Activated CD8-positive, alpha-beta memory T cell treated with anti-CD3 and anti-CD28 coated beads, Interleukin-2, amount 10 ng/mL, durations not matched to agents 7 days and 5 days (primary cell): ENCODE measurements at regions not wholly inside any gene's neighbourhood (a gene's known extent, or its start where the extent isn't known, plus 50 kb on each side); places are given as distances from the start of the nearest gene placed in this dataset.

Experiments used
- ATAC-seq: fragments of 150-1000 bp; cut with Tn5 transposase; one replicate; pipeline ENCODE4 v1.10.0; 2021; ENCODE audit warnings: moderate library complexity
- CTCF ChIA-PET: fragments of 350-600 bp; sonication (Branson Sonifier 250); formaldehyde crosslinking; loops from one replicate; lab custom pipeline; 2021; ENCODE audit warnings: antibody characterized with exemption; lab: Charles Lee
- DNase-seq: peaks from one replicate; pipeline ENCODE4 v3.0.0-alpha.2; 2020
- H3K27ac Mint-ChIP-seq: one replicate; pipeline ENCODE4 v1.8.0; 2021; ENCODE audit warnings: mild to moderate bottlenecking, mixed read lengths
- H3K27me3 Mint-ChIP-seq: one replicate; pipeline ENCODE4 v1.8.0; 2021; ENCODE audit warnings: mixed read lengths
- H3K36me3 Mint-ChIP-seq: one replicate; pipeline ENCODE4 v1.8.0; 2021; ENCODE audit warnings: mild to moderate bottlenecking, mixed read lengths
- H3K4me1 Mint-ChIP-seq: one replicate; pipeline ENCODE4 v1.8.0; 2021; ENCODE audit warnings: mixed read lengths
- H3K4me3 Mint-ChIP-seq: one replicate; pipeline ENCODE4 v1.8.0; 2021; ENCODE audit warnings: mild to moderate bottlenecking, moderate library complexity, mixed read lengths
- H3K9me3 Mint-ChIP-seq: one replicate; pipeline ENCODE4 v1.8.0; 2022; ENCODE audit warnings: low read depth, mixed read lengths

DNA sequence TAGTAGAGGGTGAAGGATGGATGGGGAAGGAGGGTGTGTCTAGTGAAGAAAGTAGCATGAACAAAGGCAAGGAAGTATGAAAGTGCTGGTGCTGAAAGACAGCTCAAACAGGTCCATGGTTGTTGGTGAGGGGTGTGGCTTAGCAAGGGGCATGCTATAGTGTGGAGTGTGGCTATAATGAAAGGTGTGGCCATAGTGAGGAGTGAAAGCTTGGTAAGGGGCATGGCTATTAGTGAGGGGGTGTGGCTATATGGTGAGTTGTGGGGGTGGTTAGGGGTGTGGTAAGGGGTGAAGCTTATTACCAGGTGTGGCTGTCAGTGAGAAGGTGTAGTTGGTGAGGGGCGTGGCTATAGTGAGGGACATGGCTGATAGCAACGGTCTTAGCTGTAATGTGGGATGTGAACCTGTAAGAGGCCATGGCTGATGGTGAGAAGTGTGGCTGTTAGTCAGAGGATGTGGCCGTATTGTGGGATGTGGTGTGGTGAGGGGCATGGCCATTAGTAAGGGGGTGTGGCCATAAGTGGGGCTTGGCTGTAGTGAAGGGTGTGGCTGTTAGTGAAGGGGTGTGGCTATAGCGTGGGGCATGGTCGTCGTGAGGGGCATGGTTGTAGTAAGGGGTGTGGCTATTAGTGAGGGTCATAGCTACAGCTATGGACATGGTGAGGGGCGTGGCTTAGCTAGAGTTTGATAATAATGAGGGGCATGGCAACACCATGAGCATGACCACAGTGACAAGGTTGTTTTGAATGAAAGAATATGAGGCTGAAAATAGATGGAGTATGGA, 549.6 kb downstream of the FBXO15 start:
- Mint-ChIP-seq H3K4me1 (peaks cover 2% of the 10 kb centered on the region), H3K27me3 (no peaks in the 10 kb centered on the region), H3K4me3 (no peak overlapping the region), H3K36me3 (no peaks in the 10 kb centered on the region), H3K27ac (no peak overlapping the region), H3K9me3 (peaks cover 7% of the 10 kb centered on the region)
- DNase-seq (no peak), ATAC-seq (no peak)
- CTCF ChIA-PET = no interaction called here

DNA sequence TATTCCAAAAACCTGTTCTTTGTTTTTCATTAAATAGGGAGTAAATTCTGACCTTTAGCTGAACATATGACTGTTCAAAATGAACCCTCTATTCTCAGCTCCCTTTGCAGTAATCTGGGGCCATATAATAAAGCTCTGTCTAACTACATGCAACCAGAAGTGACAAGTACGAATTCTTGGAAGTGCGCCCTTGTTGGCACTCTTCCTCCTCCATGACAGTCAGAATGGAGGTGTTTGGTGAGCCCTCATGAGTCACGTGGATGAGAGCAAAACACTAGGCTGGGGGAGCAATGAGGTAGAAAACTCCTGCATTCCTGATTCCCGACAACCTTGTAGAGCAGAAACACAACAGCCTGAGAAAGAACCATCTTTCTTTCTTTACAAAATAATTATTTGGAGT, 552.9 kb downstream of the FBXO15 start:
- no peak for ATAC-seq
- H3K4me3 Mint-ChIP-seq = no peak overlapping the region
- no peak for DNase-seq

DNA sequence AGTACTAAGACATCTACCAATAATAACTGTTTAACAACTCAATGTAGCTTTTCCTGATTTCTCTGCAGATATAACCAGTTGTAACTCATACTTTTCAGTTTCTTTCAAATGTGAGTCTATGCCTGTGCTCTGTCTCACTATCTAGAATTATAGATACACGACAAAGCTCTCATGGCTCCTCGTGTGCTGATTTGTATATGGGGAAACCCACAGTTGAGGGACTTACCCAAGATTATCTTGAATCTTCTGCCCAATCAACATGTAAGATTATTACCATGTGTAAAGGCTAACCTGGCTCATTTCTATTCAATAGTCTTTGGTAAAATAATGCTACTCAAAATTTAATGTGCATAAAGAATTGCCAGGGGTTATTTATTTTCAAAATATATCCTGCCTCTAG, 554.4 kb downstream of the FBXO15 start:
- CTCF ChIA-PET = no interaction called here
- Mint-ChIP-seq H3K36me3 (no peaks in the 10 kb centered on the region), H3K9me3 (peaks cover 4% of the 10 kb centered on the region), H3K4me1 (peaks cover 1% of the 10 kb centered on the region), H3K27ac (no peak overlapping the region), H3K27me3 (no peaks in the 10 kb centered on the region), H3K4me3 (no peak overlapping the region)
- ATAC-seq (no peak), DNase-seq (no peak)

More for the DNA sequence above, 552.9 kb downstream of the FBXO15 start:
- Mint-ChIP-seq H3K27ac (no peak overlapping the region), H3K9me3 (peaks cover 7% of the 10 kb centered on the region), H3K36me3 (no peaks in the 10 kb centered on the region), H3K27me3 (no peaks in the 10 kb centered on the region), H3K4me1 (peaks cover 2% of the 10 kb centered on the region)
- CTCF ChIA-PET = no interaction called here

DNA sequence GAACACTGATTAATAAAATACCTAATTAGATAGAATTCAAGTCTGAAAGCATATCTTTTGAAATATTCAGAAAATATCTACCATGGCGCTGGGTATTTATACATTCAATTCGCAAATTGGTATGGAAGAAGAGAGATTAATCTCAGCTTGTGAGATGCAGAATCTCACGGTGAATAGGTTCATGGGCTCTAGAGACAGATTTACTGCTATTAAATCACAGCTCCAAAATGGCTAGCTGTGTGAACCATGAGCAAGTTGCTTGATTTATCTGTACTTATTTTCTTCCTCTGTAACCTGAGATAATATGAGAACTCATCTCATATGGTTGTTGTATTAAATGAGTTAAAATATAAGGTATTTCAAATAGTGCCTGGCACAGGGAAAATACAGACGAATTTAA, 556.7 kb downstream of the FBXO15 start:
- no peaks in the 10 kb centered on the region for H3K36me3 Mint-ChIP-seq
- no peak for DNase-seq
- peaks cover 4% of the 10 kb centered on the region for H3K9me3 Mint-ChIP-seq
- no peaks in the 10 kb centered on the region for H3K27me3 Mint-ChIP-seq
- CTCF ChIA-PET = no interaction called here
- ATAC-seq = no peak
- H3K4me1 Mint-ChIP-seq = no peaks in the 10 kb centered on the region
- H3K27ac Mint-ChIP-seq = no peak overlapping the region
- H3K4me3 Mint-ChIP-seq = no peak overlapping the region

DNA sequence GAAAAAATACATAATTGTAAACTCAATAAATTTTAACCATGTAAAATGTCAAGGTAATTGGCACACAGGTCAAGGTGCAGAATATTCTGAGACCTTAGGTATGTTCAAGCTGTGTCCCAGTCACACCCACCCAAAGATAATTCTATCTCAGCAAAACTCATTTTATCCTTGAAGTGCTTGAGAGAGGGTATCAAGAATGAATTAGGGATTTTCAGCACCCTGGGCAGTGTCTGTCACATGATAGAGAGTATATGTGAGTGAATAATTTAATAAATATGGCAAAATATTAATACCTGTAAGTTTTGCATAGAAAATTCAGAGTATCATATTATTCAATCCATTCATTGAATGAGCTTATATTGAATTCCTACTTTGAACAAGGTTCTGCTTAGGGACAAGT, 567.9 kb downstream of the FBXO15 start:
- H3K27ac Mint-ChIP-seq = no peak overlapping the region
- H3K27me3 Mint-ChIP-seq = no peaks in the 10 kb centered on the region
- DNase-seq (no peak), ATAC-seq (no peak)
- H3K36me3 Mint-ChIP-seq = no peaks in the 10 kb centered on the region
- no peaks in the 10 kb centered on the region for H3K9me3 Mint-ChIP-seq
- H3K4me3 Mint-ChIP-seq = no peak overlapping the region
- H3K4me1 Mint-ChIP-seq = no peaks in the 10 kb centered on the region
- CTCF ChIA-PET = no interaction called here

DNA sequence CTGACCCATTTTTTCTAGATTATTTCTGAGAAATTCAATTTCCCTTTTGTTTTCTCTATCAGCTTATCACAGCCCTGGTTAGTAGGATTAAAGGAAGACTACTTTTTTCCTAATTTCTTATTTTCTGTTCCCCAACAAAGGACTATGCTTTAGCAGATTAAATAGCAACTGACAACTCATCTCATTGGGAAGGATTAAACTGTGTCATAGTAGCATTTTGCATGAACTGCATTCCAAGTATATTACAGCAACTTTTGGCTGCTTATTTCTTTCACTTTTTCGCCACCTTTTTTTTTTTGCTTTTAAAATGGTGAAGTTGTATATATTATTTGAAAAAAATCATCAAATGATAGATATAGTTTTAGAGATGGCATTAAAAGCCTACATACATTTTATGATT, 570.3 kb downstream of the FBXO15 start:
- CTCF ChIA-PET = no interaction called here
- no peaks in the 10 kb centered on the region for H3K27me3 Mint-ChIP-seq

DNA sequence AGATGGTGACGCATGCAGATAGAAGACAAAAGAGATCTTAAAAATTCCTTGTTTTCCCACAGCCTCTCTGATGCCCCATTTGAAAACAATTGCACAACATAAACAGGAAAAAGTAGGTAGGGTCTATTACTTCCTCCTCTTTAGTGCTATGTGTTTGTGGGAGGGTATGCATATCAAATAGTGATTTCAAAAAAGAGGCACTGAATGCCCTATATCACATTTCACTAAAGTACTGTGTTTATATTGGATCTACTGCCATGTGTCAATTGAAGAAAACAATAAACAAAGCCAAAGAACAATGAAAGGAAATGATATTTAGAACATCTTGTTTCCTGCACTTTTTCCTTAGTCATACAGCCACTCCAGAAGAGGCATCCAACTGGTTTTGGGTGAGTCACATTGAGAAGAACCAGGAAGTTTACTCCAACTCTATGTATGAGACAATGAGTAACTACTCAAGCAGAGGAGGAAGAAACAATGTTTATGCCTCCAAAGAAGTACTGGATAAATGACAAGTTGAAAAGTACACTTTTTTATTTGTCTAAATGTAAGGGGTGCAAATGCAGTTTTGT, 583.6 kb downstream of the FBXO15 start:
- Mint-ChIP-seq H3K36me3 (no peaks in the 10 kb centered on the region), H3K4me3 (no peak overlapping the region)
- no peak for ATAC-seq

More for the DNA sequence above, 570.3 kb downstream of the FBXO15 start:
- Mint-ChIP-seq H3K36me3 (no peaks in the 10 kb centered on the region), H3K4me1 (no peaks in the 10 kb centered on the region), H3K27ac (no peak overlapping the region), H3K4me3 (no peak overlapping the region), H3K9me3 (no peaks in the 10 kb centered on the region)
- DNase-seq (no peak), ATAC-seq (no peak)

DNA sequence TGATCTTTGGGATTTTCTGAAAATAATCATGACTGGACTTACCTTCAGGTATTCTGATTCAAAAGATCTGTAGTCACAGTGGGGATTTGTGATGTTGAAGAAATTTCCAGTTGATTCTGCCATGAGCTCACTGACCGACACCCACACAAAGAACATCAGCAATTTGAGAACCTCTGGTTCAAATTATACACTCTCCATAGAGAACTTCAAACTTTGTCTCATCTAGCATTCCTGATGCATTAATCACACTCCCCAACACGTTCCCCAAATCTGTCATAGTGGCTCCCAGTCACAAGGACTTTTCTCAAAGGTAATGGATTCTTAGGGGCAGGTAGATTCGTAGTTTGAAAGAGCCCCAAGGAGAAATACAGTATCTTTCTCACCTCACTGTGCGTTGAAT, 584.3 kb downstream of the FBXO15 start:
- H3K27me3 Mint-ChIP-seq = no peaks in the 10 kb centered on the region
- H3K4me1 Mint-ChIP-seq = no peaks in the 10 kb centered on the region
- peaks cover 7% of the 10 kb centered on the region for H3K9me3 Mint-ChIP-seq
- no peak for DNase-seq
- no peak overlapping the region for H3K27ac Mint-ChIP-seq
- CTCF ChIA-PET = no interaction called here
- H3K4me3 Mint-ChIP-seq = no peak overlapping the region
- ATAC-seq = no peak
- no peaks in the 10 kb centered on the region for H3K36me3 Mint-ChIP-seq

More for the DNA sequence above, 583.6 kb downstream of the FBXO15 start:
- CTCF ChIA-PET = no interaction called here
- H3K27ac Mint-ChIP-seq = no peak overlapping the region
- H3K9me3 Mint-ChIP-seq = peaks cover 7% of the 10 kb centered on the region
- DNase-seq = no peak
- no peaks in the 10 kb centered on the region for H3K4me1 Mint-ChIP-seq
- no peaks in the 10 kb centered on the region for H3K27me3 Mint-ChIP-seq

DNA sequence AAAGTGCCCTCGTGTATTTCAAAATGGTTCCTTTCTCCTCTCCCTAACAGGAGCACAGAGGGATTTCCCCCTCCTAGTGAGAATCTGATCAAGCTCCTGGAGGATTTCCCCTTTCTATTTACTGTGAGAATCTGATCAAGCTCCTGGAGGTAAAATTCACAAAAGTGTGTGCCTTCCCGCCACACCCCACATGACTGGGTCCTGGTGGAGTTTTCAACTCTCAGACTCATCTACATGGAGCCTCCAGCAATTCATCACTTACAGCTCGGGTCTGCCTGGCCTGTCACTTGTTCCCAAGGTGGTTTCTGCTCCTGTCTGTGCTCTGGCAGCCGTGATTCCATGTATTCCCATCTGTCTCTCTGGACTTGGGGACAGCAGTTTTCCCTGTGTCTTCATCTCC, 590.7 kb downstream of the FBXO15 start:
- H3K36me3 Mint-ChIP-seq = no peaks in the 10 kb centered on the region
- H3K27me3 Mint-ChIP-seq = no peaks in the 10 kb centered on the region
- ATAC-seq = no peak
- no peak overlapping the region for H3K27ac Mint-ChIP-seq
- no peak for DNase-seq
- H3K9me3 Mint-ChIP-seq = peaks cover 8% of the 10 kb centered on the region
- no peak overlapping the region for H3K4me3 Mint-ChIP-seq
- CTCF ChIA-PET = no interaction called here
- H3K4me1 Mint-ChIP-seq = no peaks in the 10 kb centered on the region

DNA sequence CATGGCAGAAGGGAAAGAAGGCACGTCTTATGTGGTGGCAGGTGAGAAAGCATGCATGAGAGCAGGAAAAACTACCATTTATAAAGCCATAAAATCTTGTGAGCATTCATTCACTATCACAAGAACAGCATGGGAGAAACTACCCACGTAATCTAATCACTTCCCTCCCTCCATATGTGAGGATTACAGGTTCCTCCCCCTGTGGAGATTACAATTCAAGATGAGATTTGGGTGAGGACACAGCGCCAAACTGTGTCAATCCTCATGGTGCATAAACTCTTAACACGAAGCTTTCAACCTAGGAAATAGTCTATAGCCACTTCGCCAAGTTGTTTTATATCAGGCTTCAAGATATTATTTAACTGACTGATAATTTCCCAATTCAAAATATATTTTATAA, 595.5 kb downstream of the FBXO15 start:
- Mint-ChIP-seq H3K36me3 (no peaks in the 10 kb centered on the region), H3K4me3 (no peak overlapping the region), H3K4me1 (no peaks in the 10 kb centered on the region), H3K9me3 (peaks cover 10% of the 10 kb centered on the region), H3K27me3 (no peaks in the 10 kb centered on the region), H3K27ac (no peak overlapping the region)
- no peak for DNase-seq
- CTCF ChIA-PET = no interaction called here
- no peak for ATAC-seq

DNA sequence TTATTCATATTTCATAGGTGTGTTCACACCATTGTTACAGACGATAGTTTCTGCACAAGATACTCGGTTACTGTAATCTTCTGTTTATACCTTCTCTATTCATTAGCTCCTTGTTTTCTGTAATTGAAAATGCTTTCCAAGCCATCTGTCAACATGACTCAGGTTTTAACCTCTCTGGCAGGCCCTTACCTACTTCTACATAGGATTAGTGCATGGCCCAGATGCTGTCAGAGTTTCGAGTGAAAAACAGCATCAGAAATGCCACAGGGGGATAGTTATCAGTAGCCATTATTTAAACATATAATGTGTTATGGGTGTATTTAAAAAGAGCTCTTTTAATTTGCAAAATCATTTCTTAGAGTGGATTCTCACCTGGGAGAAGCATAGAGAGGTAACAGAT, 596.4 kb downstream of the FBXO15 start:
- CTCF ChIA-PET = no interaction called here
- no peak overlapping the region for H3K27ac Mint-ChIP-seq
- ATAC-seq (no peak), DNase-seq (no peak)
- no peaks in the 10 kb centered on the region for H3K27me3 Mint-ChIP-seq
- no peaks in the 10 kb centered on the region for H3K4me1 Mint-ChIP-seq
- H3K36me3 Mint-ChIP-seq = no peaks in the 10 kb centered on the region
- H3K4me3 Mint-ChIP-seq = no peak overlapping the region
- H3K9me3 Mint-ChIP-seq = peaks cover 10% of the 10 kb centered on the region

DNA sequence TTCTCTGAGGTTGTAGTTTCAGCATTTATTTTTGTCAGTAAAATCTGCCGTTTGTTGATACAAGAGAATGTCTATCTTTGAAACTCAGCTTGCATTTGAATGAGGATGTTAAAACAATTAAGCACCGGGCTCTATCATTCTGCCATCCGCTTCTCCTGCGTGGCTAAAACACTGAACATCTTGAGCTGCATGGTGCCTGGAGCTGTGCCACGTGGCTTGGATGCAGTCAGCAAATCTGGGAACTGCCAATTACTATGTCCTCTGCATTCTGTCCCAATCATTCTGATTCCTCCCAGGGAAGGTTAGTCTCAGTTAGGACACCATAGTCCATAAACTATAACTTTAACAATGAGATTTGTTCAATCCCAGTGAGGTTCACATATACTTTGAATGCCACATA, 598.4 kb downstream of the FBXO15 start:
- Mint-ChIP-seq H3K36me3 (no peaks in the 10 kb centered on the region), H3K27me3 (no peaks in the 10 kb centered on the region), H3K4me1 (no peaks in the 10 kb centered on the region), H3K4me3 (no peak overlapping the region), H3K27ac (no peak overlapping the region), H3K9me3 (peaks cover 10% of the 10 kb centered on the region)
- CTCF ChIA-PET = no interaction called here
- DNase-seq (no peak), ATAC-seq (no peak)

DNA sequence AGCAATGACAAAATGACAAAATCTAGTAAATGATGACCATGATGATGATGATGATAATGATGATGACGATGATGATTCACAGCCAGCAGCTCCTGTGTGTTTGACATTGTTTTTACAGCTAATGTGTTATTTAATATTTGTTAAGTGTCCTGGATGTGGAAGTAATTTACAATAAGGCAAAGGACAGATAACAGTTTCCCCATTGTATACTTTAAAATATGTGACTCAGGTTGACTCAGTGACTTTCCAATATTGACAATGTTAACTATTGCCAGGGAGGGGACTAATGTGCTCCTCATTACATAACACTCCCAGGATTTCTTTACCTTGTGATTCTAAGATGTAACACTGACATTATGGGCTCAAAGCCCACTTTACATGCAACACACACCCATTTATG, 602.2 kb downstream of the FBXO15 start:
- DNase-seq (no peak), ATAC-seq (no peak)
- Mint-ChIP-seq H3K27me3 (no peaks in the 10 kb centered on the region), H3K4me3 (no peak overlapping the region), H3K4me1 (no peaks in the 10 kb centered on the region), H3K9me3 (peaks cover 7% of the 10 kb centered on the region), H3K36me3 (no peaks in the 10 kb centered on the region), H3K27ac (no peak overlapping the region)
- CTCF ChIA-PET = no interaction called here

DNA sequence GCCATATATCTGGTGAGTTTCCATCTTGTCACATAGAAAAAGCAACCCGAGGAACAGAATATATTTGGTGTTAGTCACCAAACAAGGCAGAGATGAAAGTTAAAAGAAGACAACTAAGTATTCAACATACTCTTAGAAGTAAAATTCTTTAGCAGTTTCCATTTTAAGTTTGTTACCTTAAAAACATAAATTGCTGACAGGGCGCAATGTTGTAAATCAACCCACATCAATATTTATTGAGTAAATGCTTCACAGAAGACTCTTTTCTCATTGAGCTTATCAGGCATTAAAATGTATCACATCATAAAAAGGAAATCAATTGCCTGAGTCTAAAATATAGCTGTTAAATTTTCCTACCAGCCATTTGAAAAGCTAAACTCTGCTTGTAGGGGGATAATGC, 603.0 kb downstream of the FBXO15 start:
- H3K4me1 Mint-ChIP-seq = no peaks in the 10 kb centered on the region
- CTCF ChIA-PET = no interaction called here
- no peak overlapping the region for H3K27ac Mint-ChIP-seq
- ATAC-seq = no peak
- no peak for DNase-seq
- H3K4me3 Mint-ChIP-seq = no peak overlapping the region
- no peaks in the 10 kb centered on the region for H3K27me3 Mint-ChIP-seq
- no peaks in the 10 kb centered on the region for H3K36me3 Mint-ChIP-seq
- H3K9me3 Mint-ChIP-seq = peaks cover 7% of the 10 kb centered on the region
